GM13977 (cell line): ENCODE measurements at regions not wholly inside any gene's neighbourhood (a gene's known extent, or its start where the extent isn't known, plus 50 kb on each side); places are given as distances from the start of the nearest gene placed in this dataset.

Source experiments
- DNase-seq: peaks from one replicate; pipeline ENCODE4 v3.0.0; 2012; ENCODE audit warnings: low spot score
- in situ Hi-C: fragments of 300-500 bp; cut with MboI; formaldehyde crosslinking; loops from one replicate; pipeline ENCODE4 v1.12.0; 2022; ENCODE audit warnings: low sequenced_read_pairs, low pct_unique_long_range_greater_than_20kb, mixed read lengths, inconsistent platforms; ENCODE audit not compliant: unreplicated experiment
- TF ChIP-seq, protein P1 (sequence below): IDR thresholded peaks from 2 replicates; pipeline ENCODE4 v1.5.1; 2012; ENCODE audit warnings: mild to moderate bottlenecking, control low read depth; ENCODE audit not compliant: insufficient read depth; ENCODE audit errors: extremely low read depth, missing control alignments

- in situ Hi-C loops: no loop called here
- no peak for DNase-seq
- TF ChIP-seq, protein P1, sequence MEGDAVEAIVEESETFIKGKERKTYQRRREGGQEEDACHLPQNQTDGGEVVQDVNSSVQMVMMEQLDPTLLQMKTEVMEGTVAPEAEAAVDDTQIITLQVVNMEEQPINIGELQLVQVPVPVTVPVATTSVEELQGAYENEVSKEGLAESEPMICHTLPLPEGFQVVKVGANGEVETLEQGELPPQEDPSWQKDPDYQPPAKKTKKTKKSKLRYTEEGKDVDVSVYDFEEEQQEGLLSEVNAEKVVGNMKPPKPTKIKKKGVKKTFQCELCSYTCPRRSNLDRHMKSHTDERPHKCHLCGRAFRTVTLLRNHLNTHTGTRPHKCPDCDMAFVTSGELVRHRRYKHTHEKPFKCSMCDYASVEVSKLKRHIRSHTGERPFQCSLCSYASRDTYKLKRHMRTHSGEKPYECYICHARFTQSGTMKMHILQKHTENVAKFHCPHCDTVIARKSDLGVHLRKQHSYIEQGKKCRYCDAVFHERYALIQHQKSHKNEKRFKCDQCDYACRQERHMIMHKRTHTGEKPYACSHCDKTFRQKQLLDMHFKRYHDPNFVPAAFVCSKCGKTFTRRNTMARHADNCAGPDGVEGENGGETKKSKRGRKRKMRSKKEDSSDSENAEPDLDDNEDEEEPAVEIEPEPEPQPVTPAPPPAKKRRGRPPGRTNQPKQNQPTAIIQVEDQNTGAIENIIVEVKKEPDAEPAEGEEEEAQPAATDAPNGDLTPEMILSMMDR: no peak
These were observed 132.3 kb downstream of the FCRL5 start for GRCh38 chr1:157419845-157420542.

DNA sequence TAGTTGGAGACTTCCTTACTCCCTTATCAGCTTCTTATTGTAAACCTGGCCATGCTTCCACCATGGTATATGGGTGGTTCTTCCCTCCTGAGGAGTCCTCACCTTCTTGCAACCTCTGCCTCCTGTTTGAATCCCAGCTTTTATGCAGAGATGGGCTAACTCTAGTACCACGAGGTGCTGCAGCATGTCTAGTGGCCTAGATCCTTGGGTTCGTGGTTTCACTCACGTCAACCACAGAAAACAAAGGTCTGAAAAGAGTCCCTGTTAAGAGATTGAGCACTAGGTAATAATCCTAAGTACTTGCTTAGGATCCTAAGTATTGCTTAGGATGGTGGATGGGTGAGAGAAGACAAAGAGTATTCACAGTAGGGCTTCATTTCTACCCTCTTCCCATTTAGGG is 133.7 kb downstream of the FCRL5 start:
- TF ChIP-seq, protein P1: no peak
- in situ Hi-C loops: no loop called here
- DNase-seq: no peak

DNA sequence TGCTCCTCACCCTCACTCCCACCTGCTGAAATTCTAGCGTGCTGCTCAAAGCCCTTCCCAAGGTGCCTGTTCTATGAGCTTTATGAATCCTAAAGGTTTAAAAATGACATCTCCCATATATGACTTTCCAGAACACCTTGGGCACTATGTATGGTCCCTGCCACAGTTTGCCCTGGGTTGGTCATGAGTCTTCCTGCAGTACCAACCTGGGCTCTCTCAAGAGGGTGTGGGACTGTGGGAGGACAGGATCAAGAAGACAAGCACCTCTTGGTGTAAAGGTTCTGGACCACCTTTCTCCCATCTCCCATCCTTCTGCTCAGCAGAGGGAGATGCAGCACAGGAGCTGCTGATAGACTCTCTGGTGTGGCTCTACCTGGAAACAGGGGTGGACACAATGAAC is 134.1 kb downstream of the FCRL5 start:
- TF ChIP-seq, protein P1: no peak
- no peak for DNase-seq
- in situ Hi-C loops: no loop called here

DNA sequence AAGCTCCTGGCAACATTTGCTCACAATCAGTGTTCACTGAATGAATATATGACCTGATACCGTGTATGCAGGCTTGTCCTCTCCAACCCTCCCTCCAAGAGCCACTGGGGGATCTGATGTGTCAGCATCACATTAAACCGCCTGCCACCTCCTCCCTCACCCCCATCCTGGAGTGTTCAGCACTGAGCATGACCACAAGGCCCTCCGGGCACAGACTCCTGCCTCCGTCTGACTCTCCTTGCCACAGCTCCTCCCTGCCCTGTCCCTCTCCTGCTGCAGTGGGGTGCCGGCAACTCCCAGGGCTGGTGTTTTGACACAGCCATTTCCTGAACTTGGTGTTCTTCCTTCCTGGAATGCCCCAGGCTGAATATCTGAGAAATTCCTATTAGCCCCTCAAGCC is 136.7 kb downstream of the FCRL5 start:
- no peak for DNase-seq

DNA sequence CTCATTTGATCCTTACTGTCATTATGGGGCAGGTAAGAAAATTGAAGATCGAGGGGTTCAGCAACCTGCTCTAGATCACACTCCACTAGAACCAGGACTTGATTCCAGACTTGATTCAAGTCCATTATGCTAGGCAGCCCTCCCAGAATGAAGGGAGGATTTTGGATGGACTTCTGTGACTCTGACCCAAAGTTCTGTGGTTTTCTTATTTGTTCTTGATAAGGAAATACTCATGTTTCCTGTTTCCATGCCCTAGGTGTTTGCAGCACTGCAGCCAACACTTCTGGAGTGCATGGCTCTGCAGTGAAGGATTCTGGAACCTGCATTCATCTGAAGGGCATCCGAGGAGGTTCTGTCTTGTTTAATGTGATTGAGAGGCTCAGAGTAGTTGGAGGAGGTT is 140.0 kb downstream of the FCRL5 start:
- TF ChIP-seq, protein P1: no peak
- DNase-seq: no peak
- in situ Hi-C loops: no loop called here

More for the DNA sequence above, 136.7 kb downstream of the FCRL5 start:
- in situ Hi-C loops: no loop called here
- TF ChIP-seq, protein P1: no peak

- TF ChIP-seq, protein P1: no peak
- no peak for DNase-seq
- in situ Hi-C loops: no loop called here
These were observed 140.5 kb downstream of the FCRL5 start for GRCh38 chr1:157411769-157412168.

DNA sequence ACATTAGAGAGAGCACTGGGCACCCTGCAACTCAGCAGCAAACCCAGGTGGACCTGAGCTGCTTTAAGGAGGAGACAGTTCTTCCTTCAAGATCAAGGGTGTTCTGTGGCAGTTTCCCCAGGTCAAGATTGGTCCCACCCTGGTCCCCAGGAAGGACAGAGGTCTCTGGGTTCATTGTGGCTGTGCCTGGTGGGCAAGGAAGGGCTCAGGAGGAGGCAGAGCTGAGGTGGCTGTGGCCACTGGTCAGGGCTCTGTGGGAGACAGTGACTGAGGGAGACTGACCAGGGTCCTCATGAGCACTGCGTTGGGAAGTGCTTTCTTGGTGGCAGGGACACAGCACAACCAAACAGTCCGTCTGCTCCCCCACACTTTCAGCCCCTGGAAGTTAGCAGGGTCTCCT is 141.3 kb downstream of the FCRL5 start:
- in situ Hi-C loops: no loop called here
- DNase-seq: no peak
- TF ChIP-seq, protein P1: no peak
